DND-41 (cell line): ENCODE measurements at regions not wholly inside any gene's neighbourhood (a gene's known extent, or its start where the extent isn't known, plus 50 kb on each side); places are given as distances from the start of the nearest gene placed in this dataset.
A peak's percentile ranks its signal among the peaks of the same experiment; 100 is the strongest.
"Not testable (repeated sequence)": the region's sequence is repeated elsewhere in the genome, so short reads cannot be mapped to it uniquely, and the experiment has no call there.

Experiments used
- ATAC-seq: fragments of 200-7000 bp; cut with Tn5 transposase; 3 replicates; pipeline ENCODE4 v1.9.1; 2021; ENCODE audit warnings: low read depth; ENCODE audit not compliant: insufficient read depth
- DNase-seq: peaks from one replicate; pipeline ENCODE4 v3.0.0-alpha.2; 2020
- H2AFZ ChIP-seq: 2 replicates; pipeline ENCODE4 v1.6.0; 2012; ENCODE audit warnings: low read depth, low read length
- H3K27ac ChIP-seq: 2 replicates; pipeline ENCODE4 v1.5.1; 2012; ENCODE audit warnings: low read length, inconsistent platforms
- H3K27me3 ChIP-seq: fragments of 200-600 bp; sonication (generic); 2 replicates; pipeline ENCODE4 v1.6.0; 2012; ENCODE audit warnings: low read length, mild to moderate bottlenecking, inconsistent platforms; ENCODE audit not compliant: insufficient read depth, poor library complexity
- H3K36me3 ChIP-seq: 2 replicates; pipeline ENCODE4 v1.5.1; 2012; ENCODE audit warnings: low read length, inconsistent platforms; ENCODE audit not compliant: insufficient read depth
- H3K4me1 ChIP-seq: 2 replicates; pipeline ENCODE4 v1.5.1; 2012; ENCODE audit warnings: mild to moderate bottlenecking, low read length; ENCODE audit not compliant: insufficient read depth
- H3K4me2 ChIP-seq: 2 replicates; pipeline ENCODE4 v1.6.0; 2012; ENCODE audit warnings: mild to moderate bottlenecking, moderate library complexity, low read length, inconsistent platforms; ENCODE audit not compliant: insufficient read depth
- H3K4me3 ChIP-seq, 2 experiments: fragments of 200-600 bp in 1 of 2; shearing (Covaris generic) in 1 of 2; 2 replicates each; pipeline ENCODE4 v1.5.1; 2012 to 2016; ENCODE audit warnings: inconsistent platforms in 2 of 2, low read length in 2 of 2, mild to moderate bottlenecking in 2 of 2, low read depth in 1 of 2, moderate library complexity in 1 of 2
- H3K79me2 ChIP-seq: 2 replicates; pipeline ENCODE4 v1.6.0; 2012; ENCODE audit warnings: low read length, inconsistent platforms; ENCODE audit not compliant: insufficient read depth
- H3K9ac ChIP-seq: 2 replicates; pipeline ENCODE4 v1.6.0; 2012; ENCODE audit warnings: low read depth, mild to moderate bottlenecking, inconsistent platforms, low read length, moderate library complexity
- H3K9me3 ChIP-seq: 2 replicates; pipeline ENCODE4 v1.5.1; 2012; ENCODE audit warnings: low read length, moderate library complexity, mild to moderate bottlenecking, inconsistent platforms; ENCODE audit not compliant: insufficient read depth, severe bottlenecking
- H4K20me1 ChIP-seq: 2 replicates; pipeline ENCODE4 v1.6.0; 2012; ENCODE audit warnings: low read length; ENCODE audit not compliant: insufficient read depth
- CTCF ChIP-seq: IDR thresholded peaks from 2 replicates; pipeline ENCODE4 v1.5.1; 2012; ENCODE audit warnings: borderline replicate concordance, low read length, moderate library complexity, mild to moderate bottlenecking; ENCODE audit not compliant: poor library complexity, severe bottlenecking; ENCODE audit errors: extremely low read depth
- EZH2 ChIP-seq: IDR thresholded peaks from 3 replicates; pipeline ENCODE4 v1.6.1; 2012; ENCODE audit warnings: borderline replicate concordance, low read depth, mild to moderate bottlenecking, moderate library complexity, low read length, inconsistent platforms; ENCODE audit not compliant: severe bottlenecking

- no peaks in the 10 kb centered on the region for H4K20me1 ChIP-seq
- H3K27ac ChIP-seq, result peak overlapping the region; percentile 66
- no peaks in the 10 kb centered on the region for H3K27me3 ChIP-seq
- H3K79me2 ChIP-seq, result no peaks in the 10 kb centered on the region
- TF ChIP-seq EZH2, result no peak
- no peak for TF ChIP-seq CTCF
- no peak overlapping the region for H3K4me2 ChIP-seq
- DNase-seq (no peak), ATAC-seq (no peak)
- no peak overlapping the region for H2AFZ ChIP-seq
- no peaks in the 10 kb centered on the region for H3K36me3 ChIP-seq
- peaks cover 64% of the 10 kb centered on the region for H3K4me1 ChIP-seq
- H3K9ac ChIP-seq, result no peak overlapping the region
- H3K9me3 ChIP-seq, result no peaks in the 10 kb centered on the region
- H3K4me3 ChIP-seq, result no peak overlapping the region
Observed at GRCh38 chr14:105989566-105990302, 463.4 kb downstream of the TMEM121 start.

GRCh38 chr14:105991677-105992076 is 465.3 kb downstream of the TMEM121 start:
- H3K36me3 ChIP-seq, H3K4me3 ChIP-seq, H4K20me1 ChIP-seq, H3K27ac ChIP-seq, H2AFZ ChIP-seq, H3K9ac ChIP-seq, H3K79me2 ChIP-seq, ATAC-seq, H3K9me3 ChIP-seq, H3K4me2 ChIP-seq, H3K27me3 ChIP-seq, DNase-seq: not testable (repeated sequence)
- peaks cover 63% of the 10 kb centered on the region for H3K4me1 ChIP-seq

- Histone ChIP-seq H3K4me1 (peaks cover 56% of the 10 kb centered on the region), H3K27me3 (no peaks in the 10 kb centered on the region), H4K20me1 (no peaks in the 10 kb centered on the region), H3K79me2 (no peaks in the 10 kb centered on the region), H3K36me3 (no peaks in the 10 kb centered on the region), H3K27ac (peak overlapping the region; percentile 61), H3K4me3 (no peak overlapping the region), H3K4me2 (no peak overlapping the region), H3K9me3 (no peaks in the 10 kb centered on the region), H3K9ac (no peak overlapping the region), H2AFZ (no peak overlapping the region)
- TF ChIP-seq CTCF, result no peak
- TF ChIP-seq EZH2, result no peak
- ATAC-seq, result no peak; the same call in 2 of the 3 replicates
- no peak for DNase-seq
Observed at GRCh38 chr14:105993814-105994213, 467.4 kb downstream of the TMEM121 start.

GRCh38 chr14:105995011-105995710 is 468.8 kb downstream of the TMEM121 start:
- not testable (repeated sequence) for H3K9ac ChIP-seq, H3K9me3 ChIP-seq, H3K79me2 ChIP-seq, DNase-seq, H3K4me2 ChIP-seq, H3K36me3 ChIP-seq, H3K4me3 ChIP-seq, H3K27me3 ChIP-seq, H4K20me1 ChIP-seq
- H2AFZ ChIP-seq, result peak overlapping the region; percentile 25; the same call in 1 of the 2 replicates
- 0 out of 3 replicates have a peak, but pooled peaks have one; percentile 49 for ATAC-seq
- peak overlapping the region; percentile 71 for H3K27ac ChIP-seq
- H3K4me1 ChIP-seq, result peaks cover 56% of the 10 kb centered on the region

- H3K9me3 ChIP-seq, H3K79me2 ChIP-seq, H3K36me3 ChIP-seq, H3K9ac ChIP-seq, H3K4me3 ChIP-seq, H3K27me3 ChIP-seq, DNase-seq, H4K20me1 ChIP-seq: not testable (repeated sequence)
- peak overlapping the region; percentile 59 for H3K27ac ChIP-seq
- peaks cover 76% of the 10 kb centered on the region for H3K4me1 ChIP-seq
- H3K4me2 ChIP-seq, result peak overlapping the region; percentile 36; the same call in 1 of the 2 replicates
- ATAC-seq, result 0 out of 3 replicates have a peak, but pooled peaks have one; percentile 22
- peak overlapping the region; percentile 61 for H2AFZ ChIP-seq
Observed at GRCh38 chr14:105998597-105998996, 472.2 kb downstream of the TMEM121 start.
